ENCODE measurements at regions not wholly inside any gene's neighbourhood (a gene's known extent, or its start where the extent isn't known, plus 50 kb on each side); places are given as distances from the start of the nearest gene placed in this dataset.

GRCh38 chr5:120790339-120790738 lies 326.2 kb downstream of the PRR16 start:
- 0% methylated on average over 1 of the region's 1 CpG for WGBS (ENCODE audit: low lambda C conversion rate)
- Histone ChIP-seq H3K9me3 (ENCODE audit: low read length) (no peaks in the 10 kb centered on the region), H4K20me1 (ENCODE audit: insufficient read depth, low read length) (no peaks in the 10 kb centered on the region), H3K79me2 (ENCODE audit: insufficient read depth, low read length) (no peaks in the 10 kb centered on the region), H2AFZ (ENCODE audit: low read length) (no peak overlapping the region), H3K9ac (ENCODE audit: insufficient read depth, low read depth, low read length) (no peak overlapping the region), H3K4me2 (ENCODE audit: low read depth, low read length) (no peak overlapping the region), H3K27ac (ENCODE audit: extremely low read length, insufficient read depth, low read length) (no peak overlapping the region), H3K4me1 (ENCODE audit: insufficient read depth, low read length) (no peaks in the 10 kb centered on the region), H3K27me3 (ENCODE audit: control insufficient read depth in 1 of 2, insufficient read depth in 2 of 2, low read length in 2 of 2) (no peaks in the 10 kb centered on the region), H3K4me3 (replicated peaks in 1 of 3; ENCODE audit: insufficient read depth in 1 of 3, low read depth in 2 of 3, low read length in 3 of 3) (no peak overlapping the region), H3K36me3 (replicated peaks in 1 of 2; ENCODE audit: control insufficient read depth in 1 of 2, insufficient read depth in 2 of 2, low read length in 2 of 2) (no peaks in the 10 kb centered on the region)
- no TSS peak for BruUV-seq (replicated peaks)
- FAIRE-seq (no peak), ATAC-seq (no peak), DNase-seq (ENCODE audit: low spot score) (no peak)
- ChIA-PET CTCF (ENCODE audit: low intra/inter-chr PET ratio, low total read pairs) (no interaction called here), POLR2A (no interaction called here)
- TF ChIP-seq RNF2 (conservative IDR thresholded peaks at IDR 0.05; ENCODE audit: low read depth) (no peak), ELK4 (CRISPR knock-in tag; IDR thresholded peaks at IDR 0.05; ENCODE audit: borderline replicate concordance) (no peak), ZNF34 (CRISPR knock-in tag; IDR thresholded peaks at IDR 0.05; ENCODE audit: borderline replicate concordance) (no peak), HNRNPK (IDR thresholded peaks at IDR 0.05; ENCODE audit: low read depth, low read length, poor library complexity, severe bottlenecking) (no peak), ZNF570 (CRISPR knock-in tag; IDR thresholded peaks at IDR 0.05; ENCODE audit: borderline replicate concordance) (no peak), NCOR1 (IDR thresholded peaks at IDR 0.05; ENCODE audit: borderline replicate concordance, low read length) (no peak)
- intact Hi-C loops (cut with micrococcal nuclease; ENCODE audit: unreplicated experiment), result no loop called here
- in situ Hi-C loops (cut with HindIII; ENCODE audit: extremely low pct_ligation_motif_present, low pct_unique_long_range_greater_than_20kb), result no loop called here

- H3K27me3 ChIP-seq (ENCODE audit: control insufficient read depth in 1 of 2, insufficient read depth in 2 of 2, low read length in 2 of 2), result no peaks in the 10 kb centered on the region
- H2AFZ ChIP-seq (ENCODE audit: low read length), result no peak overlapping the region
- H3K4me3 ChIP-seq (replicated peaks in 1 of 3; ENCODE audit: insufficient read depth in 1 of 3, low read depth in 2 of 3, low read length in 3 of 3), result no peak overlapping the region
- intact Hi-C loops (cut with micrococcal nuclease; ENCODE audit: unreplicated experiment), result no loop called here
- ATAC-seq, result no peak
- no peak for FAIRE-seq
- 3% methylated on average over 2 of the region's 2 CpGs for WGBS (ENCODE audit: low lambda C conversion rate)
- no peak overlapping the region for H3K9ac ChIP-seq (ENCODE audit: insufficient read depth, low read depth, low read length)
- H3K4me1 ChIP-seq (ENCODE audit: insufficient read depth, low read length), result no peaks in the 10 kb centered on the region
- in situ Hi-C loops (cut with HindIII; ENCODE audit: extremely low pct_ligation_motif_present, low pct_unique_long_range_greater_than_20kb), result no loop called here
- ChIA-PET POLR2A (no interaction called here), CTCF (ENCODE audit: low intra/inter-chr PET ratio, low total read pairs) (no interaction called here)
- H3K4me2 ChIP-seq (ENCODE audit: low read depth, low read length), result no peak overlapping the region
- H3K36me3 ChIP-seq (replicated peaks in 1 of 2; ENCODE audit: control insufficient read depth in 1 of 2, insufficient read depth in 2 of 2, low read length in 2 of 2), result no peaks in the 10 kb centered on the region
- no peak for DNase-seq (ENCODE audit: low spot score)
- no peak overlapping the region for H3K27ac ChIP-seq (ENCODE audit: extremely low read length, insufficient read depth, low read length)
- H3K79me2 ChIP-seq (ENCODE audit: insufficient read depth, low read length), result no peaks in the 10 kb centered on the region
- no peaks in the 10 kb centered on the region for H3K9me3 ChIP-seq (ENCODE audit: low read length)
- no peaks in the 10 kb centered on the region for H4K20me1 ChIP-seq (ENCODE audit: insufficient read depth, low read length)
- no TSS peak for BruUV-seq (replicated peaks)
- TF ChIP-seq IKZF5 (CRISPR knock-in tag; IDR thresholded peaks at IDR 0.05) (no peak), ZNF749 (CRISPR knock-in tag; IDR thresholded peaks at IDR 0.05; ENCODE audit: borderline replicate concordance) (no peak), ARNTL (CRISPR knock-in tag; IDR thresholded peaks at IDR 0.05) (no peak), MYPOP (CRISPR knock-in tag; IDR thresholded peaks at IDR 0.05) (no peak), NR2C2 (CRISPR knock-in tag; IDR thresholded peaks at IDR 0.05; ENCODE audit: borderline replicate concordance) (no peak), HOXA9 (CRISPR knock-in tag; IDR thresholded peaks at IDR 0.05; ENCODE audit: borderline replicate concordance) (no peak), PAX8 (CRISPR knock-in tag; IDR thresholded peaks at IDR 0.05; ENCODE audit: borderline replicate concordance) (no peak), ZNF691 (CRISPR knock-in tag; IDR thresholded peaks at IDR 0.05; ENCODE audit: borderline replicate concordance, low read depth) (no peak), ZNF460 (CRISPR knock-in tag; IDR thresholded peaks at IDR 0.05; ENCODE audit: borderline replicate concordance) (no peak)
These were observed 328.4 kb downstream of the PRR16 start for GRCh38 chr5:120792477-120792876.
